Aorta (tissue), 5 donors: ENCODE measurements at regions not wholly inside any gene's neighbourhood (a gene's known extent, or its start where the extent isn't known, plus 50 kb on each side); places are given as distances from the start of the nearest gene placed in this dataset.

Experiments
- ATAC-seq: fragments of 200-7000 bp; cut with Tn5 transposase; one replicate; pipeline ENCODE4 v1.9.1; 2022; ENCODE audit warnings: moderate library complexity; ENCODE audit not compliant: low FRiP score
- DNase-seq, 2 donors: peaks; one replicate each; pipeline ENCODE4 v3.0.0-alpha.2; 2020
- H3K27ac ChIP-seq, 2 donors: one replicate each; pipeline ENCODE4 v1.5.1; 2013; ENCODE audit warnings: low read length in 2 of 2, mild to moderate bottlenecking in 2 of 2, moderate library complexity in 2 of 2, control low read depth in 1 of 2, inconsistent platforms in 1 of 2, low read depth in 1 of 2
- H3K27me3 ChIP-seq, 2 donors: one replicate each; pipeline ENCODE4 v1.6.1; 2013; ENCODE audit warnings: control low read depth in 1 of 2, low read length in 1 of 2, mild to moderate bottlenecking in 1 of 2, moderate library complexity in 1 of 2; ENCODE audit not compliant: insufficient read depth in 2 of 2, control insufficient read depth in 1 of 2
- H3K36me3 ChIP-seq, 2 donors: one replicate each; pipeline ENCODE4 v1.6.1; 2013; ENCODE audit warnings: control low read depth in 1 of 2, low read length in 1 of 2, mild to moderate bottlenecking in 1 of 2; ENCODE audit not compliant: insufficient read depth in 2 of 2, control insufficient read depth in 1 of 2
- H3K4me1 ChIP-seq, 2 donors: one replicate each; pipeline ENCODE4 v1.6.1; 2013; ENCODE audit warnings: low read length in 2 of 2, control low read depth in 1 of 2, mild to moderate bottlenecking in 1 of 2, moderate library complexity in 1 of 2; ENCODE audit not compliant: insufficient read depth in 2 of 2, control insufficient read depth in 1 of 2
- H3K4me3 ChIP-seq, 2 donors: one replicate each; pipeline ENCODE4 v1.5.1; 2013; ENCODE audit warnings: low read length in 2 of 2, control low read depth in 1 of 2, mild to moderate bottlenecking in 1 of 2
- H3K9me3 ChIP-seq: one replicate; pipeline ENCODE4 v1.6.1; 2013; ENCODE audit warnings: mild to moderate bottlenecking, low read length; ENCODE audit not compliant: control insufficient read depth
- WGBS, 2 donors: extraction: QIAGEN DNeasy Blood & Tissue Kit; methylation state at CpG; one replicate each; pipeline ENCODE4 v1.1.7; 2013; 5-methylcytosine and 5-hydroxymethylcytosine counted together
- intact Hi-C, 2 donors: fragments of 100-400 bp; cut with DNase I; formaldehyde crosslinking; loops; one replicate each; pipeline versions ENCODE4 v1.14.2 to v1.15.0; 2022
- donor health status: healthy with polysubstance abuse.
- donor health status: Bipolar disorder and iron deficiency.
- donor health status: DM: no; HTN: no; CAD: no.
- donor health status: DM: no; HTN: no; CAD: no.
- donor health status: DM: yes; HTN: yes; CAD: no.

- Histone ChIP-seq H3K4me3 (no peak overlapping the region), H3K36me3 (no peaks in the 10 kb centered on the region), H3K27me3 (peaks cover 0 to 1% of the 10 kb centered on the region in 2 donors), H3K9me3 (no peaks in the 10 kb centered on the region), H3K4me1 (no peaks in the 10 kb centered on the region), H3K27ac (no peak overlapping the region)
- 86 to 87% methylated on average over 2 of the region's 2 CpGs for WGBS, 2 donors
- intact Hi-C loops = no loop called here
- ATAC-seq (no peak), DNase-seq (no peak)
These were observed 193.5 kb downstream of the C3orf38 start for GRCh38 chr3:88343264-88343663.

GRCh38 chr3:88346643-88347042 lies 196.9 kb downstream of the C3orf38 start:
- ATAC-seq (no peak), DNase-seq (no peak)
- Histone ChIP-seq H3K27ac (no peak overlapping the region), H3K9me3 (no peaks in the 10 kb centered on the region), H3K4me1 (no peaks in the 10 kb centered on the region), H3K4me3 (no peak overlapping the region), H3K27me3 (peaks cover 0 to 1% of the 10 kb centered on the region in 2 donors), H3K36me3 (no peaks in the 10 kb centered on the region)
- 67 to 69% methylated on average over 2 of the region's 2 CpGs for WGBS, 2 donors
- intact Hi-C loops = no loop called here

GRCh38 chr3:88362428-88362827 lies 212.7 kb downstream of the C3orf38 start:
- Histone ChIP-seq H3K9me3 (peaks cover 2% of the 10 kb centered on the region), H3K4me1 (no peaks in the 10 kb centered on the region), H3K36me3 (no peaks in the 10 kb centered on the region), H3K27me3 (no peaks in the 10 kb centered on the region), H3K4me3 (no peak overlapping the region), H3K27ac (no peak overlapping the region)
- ATAC-seq = no peak
- DNase-seq = no peak
- intact Hi-C loops = no loop called here
- WGBS, 2 donors = 37 to 52% methylated on average over 3 of the region's 3 CpGs

- no peak for DNase-seq
- H3K9me3 ChIP-seq = peaks cover 2% of the 10 kb centered on the region
- no peak overlapping the region for H3K27ac ChIP-seq
- H3K4me1 ChIP-seq = no peaks in the 10 kb centered on the region
- 21 to 26% methylated on average over 2 of the region's 2 CpGs for WGBS, 2 donors
- no peaks in the 10 kb centered on the region for H3K27me3 ChIP-seq
- no peak overlapping the region for H3K4me3 ChIP-seq
- ATAC-seq = no peak
- H3K36me3 ChIP-seq = no peaks in the 10 kb centered on the region
- intact Hi-C loops = no loop called here
These were observed 215.2 kb downstream of the C3orf38 start for GRCh38 chr3:88364926-88365325.

GRCh38 chr3:88369337-88369736 lies 219.6 kb downstream of the C3orf38 start:
- H3K27ac ChIP-seq = no peak overlapping the region
- no peaks in the 10 kb centered on the region for H3K27me3 ChIP-seq
- no peaks in the 10 kb centered on the region for H3K36me3 ChIP-seq
- DNase-seq (no peak), ATAC-seq (peak; percentile 22)
- 80 to 82% methylated on average over 1 of the region's 1 CpG for WGBS, 2 donors
- H3K4me1 ChIP-seq = no peaks in the 10 kb centered on the region
- no peak overlapping the region for H3K4me3 ChIP-seq
- intact Hi-C loops = no loop called here
- H3K9me3 ChIP-seq = no peaks in the 10 kb centered on the region

GRCh38 chr3:88369767-88370166 lies 220.0 kb downstream of the C3orf38 start:
- no peaks in the 10 kb centered on the region for H3K27me3 ChIP-seq
- H3K4me3 ChIP-seq = no peak overlapping the region
- H3K9me3 ChIP-seq = no peaks in the 10 kb centered on the region
- intact Hi-C loops = no loop called here
- H3K4me1 ChIP-seq = no peaks in the 10 kb centered on the region
- no peaks in the 10 kb centered on the region for H3K36me3 ChIP-seq
- DNase-seq = no peak
- no peak overlapping the region for H3K27ac ChIP-seq
- peak; percentile 29 for ATAC-seq
- WGBS, 2 donors = 41 to 55% methylated on average over 2 of the region's 2 CpGs

- no peak for DNase-seq
- 68 to 73% methylated on average over 5 of the region's 5 CpGs for WGBS, 2 donors
- H3K27ac ChIP-seq = no peak overlapping the region
- H3K9me3 ChIP-seq = peaks cover 2% of the 10 kb centered on the region
- H3K27me3 ChIP-seq = no peaks in the 10 kb centered on the region
- no peaks in the 10 kb centered on the region for H3K36me3 ChIP-seq
- intact Hi-C loops = no loop called here
- ATAC-seq = no peak
- no peak overlapping the region for H3K4me3 ChIP-seq
- no peaks in the 10 kb centered on the region for H3K4me1 ChIP-seq
These were observed 235.3 kb downstream of the C3orf38 start for GRCh38 chr3:88385090-88385489.

- H3K4me1 ChIP-seq = no peaks in the 10 kb centered on the region
- no peaks in the 10 kb centered on the region for H3K9me3 ChIP-seq
- H3K4me3 ChIP-seq = no peak overlapping the region
- H3K36me3 ChIP-seq = no peaks in the 10 kb centered on the region
- intact Hi-C loops = no loop called here
- H3K27ac ChIP-seq = no peak overlapping the region
- H3K27me3 ChIP-seq = no peaks in the 10 kb centered on the region
- ATAC-seq (no peak), DNase-seq (no peak)
These were observed 248.8 kb downstream of the C3orf38 start for GRCh38 chr3:88398581-88398980.

- intact Hi-C loops = no loop called here
- ATAC-seq = no peak
- H3K27me3 ChIP-seq = no peaks in the 10 kb centered on the region
- H3K4me3 ChIP-seq = no peak overlapping the region
- H3K36me3 ChIP-seq = no peaks in the 10 kb centered on the region
- no peak overlapping the region for H3K27ac ChIP-seq
- H3K9me3 ChIP-seq = no peaks in the 10 kb centered on the region
- no peak for DNase-seq
- H3K4me1 ChIP-seq = no peaks in the 10 kb centered on the region
These were observed 253.6 kb downstream of the C3orf38 start for GRCh38 chr3:88403319-88403718.
